ENCODE measurements at regions not wholly inside any gene's neighbourhood (a gene's known extent, or its start where the extent isn't known, plus 50 kb on each side); places are given as distances from the start of the nearest gene placed in this dataset.

DNA sequence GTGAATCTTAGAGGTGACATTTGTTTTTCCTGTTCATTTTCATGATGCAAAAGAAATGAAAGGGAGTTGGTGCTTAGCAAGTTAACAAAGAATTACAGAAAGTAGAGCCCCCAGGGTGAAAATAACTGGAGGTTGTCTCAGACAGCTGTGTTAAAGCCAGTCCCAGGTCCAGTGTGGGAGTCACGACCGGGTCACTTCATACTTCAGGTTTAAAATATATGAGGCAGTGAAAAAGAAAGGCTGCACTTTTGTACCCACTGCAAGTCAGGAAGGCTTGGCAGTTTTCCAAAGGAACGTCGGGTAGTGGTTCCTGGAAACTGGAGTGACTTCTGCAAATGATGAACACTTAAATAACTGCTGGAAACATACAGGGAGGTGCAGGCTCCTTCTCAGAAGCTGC, 91.5 kb upstream of the THBS2 start:
- Histone ChIP-seq H3K4me3 (replicated peaks; ENCODE audit: insufficient read depth, low read length) (no peak overlapping the region), H3K27me3 (ENCODE audit: insufficient read depth, poor library complexity, severe bottlenecking) (no peaks in the 10 kb centered on the region), H3K27ac (replicated peaks) (no peak overlapping the region)
- DNase-seq (ENCODE audit: low read depth in 1 of 2, low spot score in 1 of 2) = no peak
- TF ChIP-seq GABPA (IDR thresholded peaks at IDR 0.05; ENCODE audit: low read depth) (no peak), POLR2AphosphoS5 (IDR thresholded peaks at IDR 0.05; ENCODE audit: low read depth) (no peak), SPI1 (IDR thresholded peaks at IDR 0.05; ENCODE audit: borderline replicate concordance, low read depth) (no peak)
- TF ChIP-seq, protein P1, sequence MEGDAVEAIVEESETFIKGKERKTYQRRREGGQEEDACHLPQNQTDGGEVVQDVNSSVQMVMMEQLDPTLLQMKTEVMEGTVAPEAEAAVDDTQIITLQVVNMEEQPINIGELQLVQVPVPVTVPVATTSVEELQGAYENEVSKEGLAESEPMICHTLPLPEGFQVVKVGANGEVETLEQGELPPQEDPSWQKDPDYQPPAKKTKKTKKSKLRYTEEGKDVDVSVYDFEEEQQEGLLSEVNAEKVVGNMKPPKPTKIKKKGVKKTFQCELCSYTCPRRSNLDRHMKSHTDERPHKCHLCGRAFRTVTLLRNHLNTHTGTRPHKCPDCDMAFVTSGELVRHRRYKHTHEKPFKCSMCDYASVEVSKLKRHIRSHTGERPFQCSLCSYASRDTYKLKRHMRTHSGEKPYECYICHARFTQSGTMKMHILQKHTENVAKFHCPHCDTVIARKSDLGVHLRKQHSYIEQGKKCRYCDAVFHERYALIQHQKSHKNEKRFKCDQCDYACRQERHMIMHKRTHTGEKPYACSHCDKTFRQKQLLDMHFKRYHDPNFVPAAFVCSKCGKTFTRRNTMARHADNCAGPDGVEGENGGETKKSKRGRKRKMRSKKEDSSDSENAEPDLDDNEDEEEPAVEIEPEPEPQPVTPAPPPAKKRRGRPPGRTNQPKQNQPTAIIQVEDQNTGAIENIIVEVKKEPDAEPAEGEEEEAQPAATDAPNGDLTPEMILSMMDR (IDR thresholded peaks at IDR 0.05; ENCODE audit: insufficient read depth, low read length) = no peak
- TF ChIP-seq, protein P2, sequence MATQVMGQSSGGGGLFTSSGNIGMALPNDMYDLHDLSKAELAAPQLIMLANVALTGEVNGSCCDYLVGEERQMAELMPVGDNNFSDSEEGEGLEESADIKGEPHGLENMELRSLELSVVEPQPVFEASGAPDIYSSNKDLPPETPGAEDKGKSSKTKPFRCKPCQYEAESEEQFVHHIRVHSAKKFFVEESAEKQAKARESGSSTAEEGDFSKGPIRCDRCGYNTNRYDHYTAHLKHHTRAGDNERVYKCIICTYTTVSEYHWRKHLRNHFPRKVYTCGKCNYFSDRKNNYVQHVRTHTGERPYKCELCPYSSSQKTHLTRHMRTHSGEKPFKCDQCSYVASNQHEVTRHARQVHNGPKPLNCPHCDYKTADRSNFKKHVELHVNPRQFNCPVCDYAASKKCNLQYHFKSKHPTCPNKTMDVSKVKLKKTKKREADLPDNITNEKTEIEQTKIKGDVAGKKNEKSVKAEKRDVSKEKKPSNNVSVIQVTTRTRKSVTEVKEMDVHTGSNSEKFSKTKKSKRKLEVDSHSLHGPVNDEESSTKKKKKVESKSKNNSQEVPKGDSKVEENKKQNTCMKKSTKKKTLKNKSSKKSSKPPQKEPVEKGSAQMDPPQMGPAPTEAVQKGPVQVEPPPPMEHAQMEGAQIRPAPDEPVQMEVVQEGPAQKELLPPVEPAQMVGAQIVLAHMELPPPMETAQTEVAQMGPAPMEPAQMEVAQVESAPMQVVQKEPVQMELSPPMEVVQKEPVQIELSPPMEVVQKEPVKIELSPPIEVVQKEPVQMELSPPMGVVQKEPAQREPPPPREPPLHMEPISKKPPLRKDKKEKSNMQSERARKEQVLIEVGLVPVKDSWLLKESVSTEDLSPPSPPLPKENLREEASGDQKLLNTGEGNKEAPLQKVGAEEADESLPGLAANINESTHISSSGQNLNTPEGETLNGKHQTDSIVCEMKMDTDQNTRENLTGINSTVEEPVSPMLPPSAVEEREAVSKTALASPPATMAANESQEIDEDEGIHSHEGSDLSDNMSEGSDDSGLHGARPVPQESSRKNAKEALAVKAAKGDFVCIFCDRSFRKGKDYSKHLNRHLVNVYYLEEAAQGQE (IDR thresholded peaks at IDR 0.05; ENCODE audit: insufficient replicate concordance, low read depth) = no peak

DNA sequence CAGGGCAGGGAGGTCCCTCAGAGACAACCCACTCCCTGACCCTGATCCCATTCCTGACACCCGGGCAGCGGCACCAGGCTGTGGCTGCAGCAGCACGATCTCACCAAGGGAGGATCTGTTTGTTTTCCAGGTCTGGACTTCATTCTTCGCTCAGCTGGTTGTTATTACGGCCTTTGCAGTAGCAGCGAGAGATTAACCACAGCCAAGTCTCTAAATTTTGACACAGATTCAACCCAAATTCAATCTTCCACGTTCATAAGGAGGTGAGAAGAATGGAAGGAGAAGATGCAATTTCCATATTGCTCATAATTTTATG, 91.1 kb upstream of the THBS2 start:
- no peaks in the 10 kb centered on the region for H3K27me3 ChIP-seq (ENCODE audit: insufficient read depth, poor library complexity, severe bottlenecking)
- DNase-seq (ENCODE audit: low read depth in 1 of 2, low spot score in 1 of 2) = no peak
- TF ChIP-seq GABPA (IDR thresholded peaks at IDR 0.05; ENCODE audit: low read depth) (no peak), POLR2AphosphoS5 (IDR thresholded peaks at IDR 0.05; ENCODE audit: low read depth) (no peak), SPI1 (IDR thresholded peaks at IDR 0.05; ENCODE audit: borderline replicate concordance, low read depth) (no peak)
- TF ChIP-seq, protein P1 (IDR thresholded peaks at IDR 0.05; ENCODE audit: insufficient read depth, low read length) = no peak
- no peak overlapping the region for H3K27ac ChIP-seq (replicated peaks)
- no peak overlapping the region for H3K4me3 ChIP-seq (replicated peaks; ENCODE audit: insufficient read depth, low read length)

DNA sequence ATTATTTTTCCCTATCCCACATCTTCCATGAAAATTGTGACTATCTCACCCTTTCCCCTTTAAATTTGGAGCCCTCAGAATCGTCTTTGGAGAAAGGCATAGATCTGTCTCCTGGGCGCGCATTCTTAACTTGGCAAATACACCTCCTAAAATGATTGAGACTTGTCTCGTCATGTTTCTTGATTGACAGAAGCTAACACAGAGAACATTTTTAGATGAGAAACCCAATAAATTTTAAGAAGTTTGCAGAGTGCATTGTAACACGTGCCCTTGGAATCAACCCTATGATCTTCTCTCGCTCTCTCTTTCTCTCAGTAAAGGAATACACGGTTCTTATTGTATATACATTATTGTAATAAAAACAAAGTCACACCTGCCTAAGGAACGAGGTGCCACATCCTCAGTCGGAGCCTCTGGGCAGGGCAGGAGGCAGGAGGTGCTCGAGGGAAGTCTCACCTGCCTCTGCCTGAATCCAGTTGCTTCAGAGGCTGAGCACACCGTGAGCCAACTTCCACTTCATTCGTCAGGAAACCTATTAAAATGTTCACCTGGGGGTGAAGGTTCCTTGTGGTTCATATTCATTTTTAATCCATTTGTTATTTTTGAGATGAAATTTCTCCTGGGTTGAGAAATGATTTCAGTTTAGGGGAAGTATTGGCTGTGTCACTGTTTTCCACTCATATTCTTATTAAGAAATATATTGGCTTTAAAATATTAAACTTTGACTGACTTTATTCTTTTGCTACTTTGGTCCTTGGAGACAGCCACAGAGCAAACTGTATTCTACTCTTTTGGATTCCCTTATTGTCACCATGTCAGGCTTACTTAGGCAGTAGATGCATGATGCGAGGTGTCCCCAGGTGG, 90.5 kb upstream of the THBS2 start:
- Histone ChIP-seq H3K4me3 (replicated peaks; ENCODE audit: insufficient read depth, low read length) (no peak overlapping the region), H3K27ac (replicated peaks) (no peak overlapping the region), H3K27me3 (ENCODE audit: insufficient read depth, poor library complexity, severe bottlenecking) (no peaks in the 10 kb centered on the region)
- DNase-seq (ENCODE audit: low read depth in 1 of 2, low spot score in 1 of 2) = no peak
- TF ChIP-seq GABPA (IDR thresholded peaks at IDR 0.05; ENCODE audit: low read depth) = no peak
- TF ChIP-seq, protein P1 (IDR thresholded peaks at IDR 0.05; ENCODE audit: insufficient read depth, low read length) = no peak
- TF ChIP-seq POLR2AphosphoS5 (IDR thresholded peaks at IDR 0.05; ENCODE audit: low read depth) = no peak
- no peak for TF ChIP-seq SPI1 (IDR thresholded peaks at IDR 0.05; ENCODE audit: borderline replicate concordance, low read depth)
- TF ChIP-seq, protein P2 (IDR thresholded peaks at IDR 0.05; ENCODE audit: insufficient replicate concordance, low read depth) = no peak
